K562 (cell line): ENCODE measurements at regions not wholly inside any gene's neighbourhood (a gene's known extent, or its start where the extent isn't known, plus 50 kb on each side); places are given as distances from the start of the nearest gene placed in this dataset.
A peak's percentile ranks its signal among the peaks of the same experiment; 100 is the strongest.

ENCODE experiments used
- AFF1 ChIP-seq, 2 experiments: fragments of 450-650 bp; IDR thresholded peaks; 2 replicates each; pipeline ENCODE4 v1.6.1; 2018; ENCODE audit warnings: mild to moderate bottlenecking in 2 of 2, low read depth in 1 of 2; ENCODE audit not compliant: partially characterized antibody in 2 of 2
- ARID2 ChIP-seq: fragments of 450-650 bp; IDR thresholded peaks from 2 replicates; pipeline ENCODE4 v1.6.1; 2017; ENCODE audit warnings: antibody characterized with exemption, mild to moderate bottlenecking
- CEBPG ChIP-seq, 3 experiments: fragments of 200-800 bp in 1 of 3; sonication (Bioruptor generic) in 1 of 3; sonication (generic) in 1 of 3; formaldehyde crosslinking in 1 of 3; IDR thresholded peaks in 2 of 3; conservative IDR thresholded peaks in 1 of 3; 2 replicates each; pipeline versions ENCODE4 v1.6.1 to v1.8.0; 2016 to 2022; ENCODE audit warnings: missing compliant biosample characterization in 2 of 3, missing genetic modification characterization in 2 of 3, mild to moderate bottlenecking in 1 of 3, missing genetic modification reagents in 1 of 3
- DPF2 ChIP-seq: fragments of 450-650 bp; IDR thresholded peaks from 2 replicates; pipeline ENCODE4 v1.6.1; 2016
- EP300 ChIP-seq: IDR thresholded peaks from 2 replicates; pipeline ENCODE4 v1.6.1; 2012; ENCODE audit warnings: low read length, improper control_type of control experiment
- ERF ChIP-seq: fragments of 450-650 bp; formaldehyde crosslinking; IDR thresholded peaks from 2 replicates; pipeline ENCODE4 v1.4.0; 2020; ENCODE audit warnings: mild to moderate bottlenecking, mixed read lengths
- JUND ChIP-seq, 2 experiments: IDR thresholded peaks; 2 replicates in 1 of 2; 3 replicates in 1 of 2; pipeline ENCODE4 v1.6.1; 2011; ENCODE audit warnings: borderline replicate concordance in 2 of 2, low read depth in 2 of 2, low read length in 2 of 2, improper control_type of control experiment in 1 of 2, missing biosample characterization in 1 of 2, missing genetic modification characterization in 1 of 2, missing genetic modification reagents in 1 of 2
- MECOM ChIP-seq: fragments of 250-450 bp; sonication (Bioruptor Pico); IDR thresholded peaks from 2 replicates; pipeline ENCODE4 v1.8.0; 2022; ENCODE audit warnings: inconsistent platforms
- PKNOX1 ChIP-seq: fragments of 450-650 bp; IDR thresholded peaks from 2 replicates; pipeline ENCODE4 v1.6.1; 2016
- PRMT5 ChIP-seq: sonication (generic); formaldehyde crosslinking; IDR thresholded peaks from 2 replicates; pipeline ENCODE4 v1.5.0; 2020; ENCODE audit warnings: missing genetic modification reagents
- RAD51 ChIP-seq: fragments of 450-650 bp; IDR thresholded peaks from 2 replicates; pipeline ENCODE4 v1.7.1; 2016; ENCODE audit warnings: low read depth, mild to moderate bottlenecking, borderline replicate concordance
- SNRNP70 ChIP-seq: fragments of 200-400 bp; formaldehyde crosslinking; optimal IDR thresholded peaks from 2 replicates; pipeline ENCODE3; 2017; ENCODE audit warnings: low read depth, low read length
- SRF ChIP-seq, 2 experiments: fragments of 250-450, 450-650 bp in 1 of 2; sonication (Bioruptor Pico) in 1 of 2; sonication (generic) in 1 of 2; formaldehyde crosslinking; IDR thresholded peaks; 2 replicates each; pipeline versions ENCODE4 v1.5.0 to v1.5.1; 2020 to 2022; ENCODE audit warnings: mild to moderate bottlenecking in 1 of 2, missing genetic modification reagents in 1 of 2
- TAL1 ChIP-seq: fragments of 450-650 bp; IDR thresholded peaks from 2 replicates; pipeline ENCODE4 v1.6.1; 2016; ENCODE audit warnings: mild to moderate bottlenecking
- TBL1XR1 ChIP-seq, 2 experiments: IDR thresholded peaks; 2 replicates each; pipeline ENCODE4 v1.6.1; 2012; ENCODE audit warnings: improper control_type of control experiment in 2 of 2, low read length in 2 of 2, mild to moderate bottlenecking in 1 of 2
- ZKSCAN1 ChIP-seq: fragments of 150-350 bp; IDR thresholded peaks from 2 replicates; pipeline ENCODE4 v1.6.1; 2016; ENCODE audit warnings: low read depth, low read length
- ZNF121 ChIP-seq: sonication (generic); formaldehyde crosslinking; conservative IDR thresholded peaks from 2 replicates; pipeline ENCODE4 v1.8.0; 2022; ENCODE audit warnings: missing genetic modification reagents
- ZNF384 ChIP-seq: IDR thresholded peaks from 2 replicates; pipeline ENCODE4 v1.6.1; 2012; ENCODE audit warnings: low read depth, low read length, improper control_type of control experiment
- ZNF589 ChIP-seq: fragments of 200-800 bp; sonication (Bioruptor generic); IDR thresholded peaks from 2 replicates; pipeline ENCODE4 v1.6.1; 2016; ENCODE audit warnings: low read depth, missing genetic modification characterization, missing compliant biosample characterization
- ZNF766 ChIP-seq: fragments of 200-800 bp; sonication (Bioruptor generic); conservative IDR thresholded peaks from 2 replicates; pipeline ENCODE4 v1.6.1; 2016; ENCODE audit warnings: missing genetic modification characterization, missing compliant biosample characterization
- TF ChIP-seq, protein P1 (sequence below): sonication (generic); IDR thresholded peaks from 2 replicates; pipeline ENCODE4 v1.6.1; 2016
- TF ChIP-seq, protein P2 (sequence below): sonication (generic); formaldehyde crosslinking; IDR thresholded peaks from 2 replicates; pipeline ENCODE4 v1.8.0; 2022; ENCODE audit warnings: mild to moderate bottlenecking, low read depth, missing genetic modification reagents

GRCh38 chr1:99503276-99503747 lies 142.6 kb upstream of the PALMD start (continued):
- TF ChIP-seq ZNF766 (CRISPR knock-in tag) (peak; percentile 45; the same call in 1 of the 2 replicates), ZNF121 (CRISPR knock-in tag) (no peak), ZKSCAN1 (no peak), ARID2 (no peak), TAL1 (0 out of 2 replicates have a peak, but pooled peaks have one; percentile 17), TBL1XR1 (IDR thresholded peaks at IDR 0.05; ENCODE audit: low read length in 2 of 2) (no peak), SRF (CRISPR knock-in tag; IDR thresholded peaks at IDR 0.05) (no peak), DPF2 (peak; percentile 32; the same call in 1 of the 2 replicates), AFF1 (IDR thresholded peaks at IDR 0.05; ENCODE audit: low read depth in 1 of 2, partially characterized antibody in 2 of 2) (no peak), PKNOX1 (0 out of 2 replicates have a peak, but pooled peaks have one; percentile 22), ERF (CRISPR knock-in tag) (no peak), EP300 (peak; percentile 19; the same call in 1 of the 2 replicates), RAD51 (no peak), CEBPG (CRISPR knock-in tag; IDR thresholded peaks at IDR 0.05) (peak; percentile 90), CEBPG (tag; conservative IDR thresholded peaks at IDR 0.05 in 1 of 2, IDR thresholded peaks at IDR 0.05 in 1 of 2) (peak; percentile 68 to 89; a peak in 3 of 4 replicates), MECOM (CRISPR knock-in tag) (no peak), ZNF384 (peak; percentile 69), PRMT5 (CRISPR knock-in tag) (no peak), SNRNP70 (no peak), JUND (IDR thresholded peaks at IDR 0.05; ENCODE audit: borderline replicate concordance, low read depth, low read length) (no peak), JUND (tag; IDR thresholded peaks at IDR 0.05; ENCODE audit: borderline replicate concordance, low read depth, low read length) (peak; percentile 12; the same call in 1 of the 3 replicates), ZNF589 (CRISPR knock-in tag) (peak; percentile 76)
- TF ChIP-seq, protein P1, sequence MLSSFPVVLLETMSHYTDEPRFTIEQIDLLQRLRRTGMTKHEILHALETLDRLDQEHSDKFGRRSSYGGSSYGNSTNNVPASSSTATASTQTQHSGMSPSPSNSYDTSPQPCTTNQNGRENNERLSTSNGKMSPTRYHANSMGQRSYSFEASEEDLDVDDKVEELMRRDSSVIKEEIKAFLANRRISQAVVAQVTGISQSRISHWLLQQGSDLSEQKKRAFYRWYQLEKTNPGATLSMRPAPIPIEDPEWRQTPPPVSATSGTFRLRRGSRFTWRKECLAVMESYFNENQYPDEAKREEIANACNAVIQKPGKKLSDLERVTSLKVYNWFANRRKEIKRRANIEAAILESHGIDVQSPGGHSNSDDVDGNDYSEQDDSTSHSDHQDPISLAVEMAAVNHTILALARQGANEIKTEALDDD: peak; percentile 77
- TF ChIP-seq, protein P2, sequence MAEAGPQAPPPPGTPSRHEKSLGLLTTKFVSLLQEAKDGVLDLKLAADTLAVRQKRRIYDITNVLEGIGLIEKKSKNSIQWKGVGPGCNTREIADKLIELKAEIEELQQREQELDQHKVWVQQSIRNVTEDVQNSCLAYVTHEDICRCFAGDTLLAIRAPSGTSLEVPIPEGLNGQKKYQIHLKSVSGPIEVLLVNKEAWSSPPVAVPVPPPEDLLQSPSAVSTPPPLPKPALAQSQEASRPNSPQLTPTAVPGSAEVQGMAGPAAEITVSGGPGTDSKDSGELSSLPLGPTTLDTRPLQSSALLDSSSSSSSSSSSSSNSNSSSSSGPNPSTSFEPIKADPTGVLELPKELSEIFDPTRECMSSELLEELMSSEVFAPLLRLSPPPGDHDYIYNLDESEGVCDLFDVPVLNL: no peak
